Activated CD8-positive, alpha-beta memory T cell treated with anti-CD3 and anti-CD28 coated beads, Interleukin-2, amount 10 ng/mL, durations not matched to agents 7 days and 5 days (primary cell): ENCODE measurements at regions not wholly inside any gene's neighbourhood (a gene's known extent, or its start where the extent isn't known, plus 50 kb on each side); places are given as distances from the start of the nearest gene placed in this dataset.
"Not testable (repeated sequence)": the region's sequence is repeated elsewhere in the genome, so short reads cannot be mapped to it uniquely, and the experiment has no call there.

Source experiments
- ATAC-seq: fragments of 150-1000 bp; cut with Tn5 transposase; one replicate; pipeline ENCODE4 v1.10.0; 2021; ENCODE audit warnings: moderate library complexity
- CTCF ChIA-PET: fragments of 350-600 bp; sonication (Branson Sonifier 250); formaldehyde crosslinking; loops from one replicate; lab custom pipeline; 2021; ENCODE audit warnings: antibody characterized with exemption; lab: Charles Lee
- DNase-seq: peaks from one replicate; pipeline ENCODE4 v3.0.0-alpha.2; 2020
- H3K27ac Mint-ChIP-seq: one replicate; pipeline ENCODE4 v1.8.0; 2021; ENCODE audit warnings: mild to moderate bottlenecking, mixed read lengths
- H3K27me3 Mint-ChIP-seq: one replicate; pipeline ENCODE4 v1.8.0; 2021; ENCODE audit warnings: mixed read lengths
- H3K36me3 Mint-ChIP-seq: one replicate; pipeline ENCODE4 v1.8.0; 2021; ENCODE audit warnings: mild to moderate bottlenecking, mixed read lengths
- H3K4me1 Mint-ChIP-seq: one replicate; pipeline ENCODE4 v1.8.0; 2021; ENCODE audit warnings: mixed read lengths
- H3K4me3 Mint-ChIP-seq: one replicate; pipeline ENCODE4 v1.8.0; 2021; ENCODE audit warnings: mild to moderate bottlenecking, moderate library complexity, mixed read lengths
- H3K9me3 Mint-ChIP-seq: one replicate; pipeline ENCODE4 v1.8.0; 2022; ENCODE audit warnings: low read depth, mixed read lengths

- CTCF ChIA-PET = no interaction called here
- no peak for ATAC-seq
- H3K4me1 Mint-ChIP-seq = no peaks in the 10 kb centered on the region
- no peak overlapping the region for H3K4me3 Mint-ChIP-seq
- no peaks in the 10 kb centered on the region for H3K36me3 Mint-ChIP-seq
- no peaks in the 10 kb centered on the region for H3K9me3 Mint-ChIP-seq
- no peak for DNase-seq
- peaks cover 3% of the 10 kb centered on the region for H3K27me3 Mint-ChIP-seq
- H3K27ac Mint-ChIP-seq = no peak overlapping the region
These were observed 158.9 kb upstream of the MAD2L1 start for GRCh38 chr4:120225527-120225926.

GRCh38 chr4:120218981-120219380, 152.3 kb upstream of the MAD2L1 start:
- H3K36me3 Mint-ChIP-seq = no peaks in the 10 kb centered on the region
- CTCF ChIA-PET = no interaction called here
- no peak overlapping the region for H3K4me3 Mint-ChIP-seq
- ATAC-seq (no peak), DNase-seq (no peak)
- H3K4me1 Mint-ChIP-seq = no peaks in the 10 kb centered on the region
- H3K27me3 Mint-ChIP-seq = no peaks in the 10 kb centered on the region
- H3K27ac Mint-ChIP-seq = no peak overlapping the region
- H3K9me3 Mint-ChIP-seq = no peaks in the 10 kb centered on the region

- DNase-seq = no peak
- Mint-ChIP-seq H3K9me3 (no peaks in the 10 kb centered on the region), H3K36me3 (no peaks in the 10 kb centered on the region), H3K27ac (no peak overlapping the region), H3K4me1 (no peaks in the 10 kb centered on the region), H3K4me3 (no peak overlapping the region), H3K27me3 (no peaks in the 10 kb centered on the region)
- ATAC-seq = no peak
- CTCF ChIA-PET = no interaction called here
These were observed 148.7 kb upstream of the MAD2L1 start for GRCh38 chr4:120215350-120215749.

- CTCF ChIA-PET = no interaction called here
- H3K4me3 Mint-ChIP-seq = no peak overlapping the region
- no peaks in the 10 kb centered on the region for H3K36me3 Mint-ChIP-seq
- H3K27ac Mint-ChIP-seq = no peak overlapping the region
- ATAC-seq = no peak
- H3K9me3 Mint-ChIP-seq = no peaks in the 10 kb centered on the region
- no peak for DNase-seq
- no peaks in the 10 kb centered on the region for H3K27me3 Mint-ChIP-seq
- no peaks in the 10 kb centered on the region for H3K4me1 Mint-ChIP-seq
These were observed 144.9 kb upstream of the MAD2L1 start for GRCh38 chr4:120211408-120212015.

- CTCF ChIA-PET = no interaction called here
- H3K9me3 Mint-ChIP-seq = no peaks in the 10 kb centered on the region
These were observed 143.1 kb upstream of the MAD2L1 start for GRCh38 chr4:120209706-120210105.

GRCh38 chr4:120207021-120207420, 140.4 kb upstream of the MAD2L1 start:
- no peaks in the 10 kb centered on the region for H3K27me3 Mint-ChIP-seq
- H3K9me3 Mint-ChIP-seq = peaks cover 2% of the 10 kb centered on the region
- no peaks in the 10 kb centered on the region for H3K4me1 Mint-ChIP-seq
- H3K27ac Mint-ChIP-seq = no peak overlapping the region
- DNase-seq (no peak), ATAC-seq (no peak)
- H3K4me3 Mint-ChIP-seq = no peak overlapping the region
- CTCF ChIA-PET = no interaction called here
- H3K36me3 Mint-ChIP-seq = no peaks in the 10 kb centered on the region

More at GRCh38 chr4:120209706-120210105, 143.1 kb upstream of the MAD2L1 start:
- no peak for ATAC-seq
- no peak overlapping the region for H3K4me3 Mint-ChIP-seq
- no peaks in the 10 kb centered on the region for H3K4me1 Mint-ChIP-seq
- H3K36me3 Mint-ChIP-seq = no peaks in the 10 kb centered on the region
- no peak overlapping the region for H3K27ac Mint-ChIP-seq
- no peak for DNase-seq
- no peaks in the 10 kb centered on the region for H3K27me3 Mint-ChIP-seq

GRCh38 chr4:120202222-120202621, 135.6 kb upstream of the MAD2L1 start:
- H3K36me3 Mint-ChIP-seq = no peaks in the 10 kb centered on the region
- no peak for DNase-seq
- H3K4me3 Mint-ChIP-seq = no peak overlapping the region
- no peak overlapping the region for H3K27ac Mint-ChIP-seq
- no peaks in the 10 kb centered on the region for H3K4me1 Mint-ChIP-seq
- no peaks in the 10 kb centered on the region for H3K27me3 Mint-ChIP-seq
- CTCF ChIA-PET = no interaction called here
- peaks cover 2% of the 10 kb centered on the region for H3K9me3 Mint-ChIP-seq
- no peak for ATAC-seq

GRCh38 chr4:120200573-120201110, 134.0 kb upstream of the MAD2L1 start:
- H3K27me3 Mint-ChIP-seq, H3K4me1 Mint-ChIP-seq, H3K27ac Mint-ChIP-seq, ATAC-seq, H3K36me3 Mint-ChIP-seq, CTCF ChIA-PET, H3K4me3 Mint-ChIP-seq, DNase-seq, H3K9me3 Mint-ChIP-seq: not testable (repeated sequence)

GRCh38 chr4:120198411-120198810, 131.8 kb upstream of the MAD2L1 start:
- Mint-ChIP-seq H3K9me3 (no peaks in the 10 kb centered on the region), H3K36me3 (no peaks in the 10 kb centered on the region), H3K4me1 (no peaks in the 10 kb centered on the region), H3K4me3 (no peak overlapping the region), H3K27ac (no peak overlapping the region), H3K27me3 (no peaks in the 10 kb centered on the region)
- CTCF ChIA-PET = no interaction called here
- ATAC-seq (no peak), DNase-seq (no peak)

- no peak for DNase-seq
- Mint-ChIP-seq H3K9me3 (peaks cover 3% of the 10 kb centered on the region), H3K4me1 (no peaks in the 10 kb centered on the region), H3K4me3 (no peak overlapping the region), H3K27ac (no peak overlapping the region), H3K27me3 (peaks cover 9% of the 10 kb centered on the region), H3K36me3 (no peaks in the 10 kb centered on the region)
- ATAC-seq = no peak
- CTCF ChIA-PET = no interaction called here
These were observed 111.0 kb upstream of the MAD2L1 start for GRCh38 chr4:120177603-120178002.

GRCh38 chr4:120175272-120175671, 108.6 kb upstream of the MAD2L1 start:
- H3K36me3 Mint-ChIP-seq = no peaks in the 10 kb centered on the region
- no peak overlapping the region for H3K4me3 Mint-ChIP-seq
- ATAC-seq (no peak), DNase-seq (no peak)
- no peaks in the 10 kb centered on the region for H3K4me1 Mint-ChIP-seq
- peaks cover 3% of the 10 kb centered on the region for H3K27me3 Mint-ChIP-seq
- CTCF ChIA-PET = no interaction called here
- H3K27ac Mint-ChIP-seq = no peak overlapping the region
- peaks cover 3% of the 10 kb centered on the region for H3K9me3 Mint-ChIP-seq

GRCh38 chr4:120163895-120164294, 97.2 kb upstream of the MAD2L1 start:
- no peak for ATAC-seq
- CTCF ChIA-PET = no interaction called here
- Mint-ChIP-seq H3K4me1 (no peaks in the 10 kb centered on the region), H3K27ac (no peak overlapping the region), H3K36me3 (no peaks in the 10 kb centered on the region), H3K27me3 (no peaks in the 10 kb centered on the region), H3K4me3 (no peak overlapping the region), H3K9me3 (no peaks in the 10 kb centered on the region)
- DNase-seq = no peak

- Mint-ChIP-seq H3K27ac (no peak overlapping the region), H3K4me3 (no peak overlapping the region), H3K4me1 (no peaks in the 10 kb centered on the region), H3K9me3 (no peaks in the 10 kb centered on the region), H3K27me3 (no peaks in the 10 kb centered on the region), H3K36me3 (no peaks in the 10 kb centered on the region)
- ATAC-seq (no peak), DNase-seq (no peak)
- CTCF ChIA-PET = interaction anchor here (0.6 kb wide), 1 partner anchor 538 kb away, joined by 3 read pairs; no protein-coding TSS in a partner anchor
These were observed 92.3 kb upstream of the MAD2L1 start for GRCh38 chr4:120158841-120159463.

- H3K27me3 Mint-ChIP-seq = no peaks in the 10 kb centered on the region
- no peaks in the 10 kb centered on the region for H3K4me1 Mint-ChIP-seq
- ATAC-seq (no peak), DNase-seq (no peak)
- CTCF ChIA-PET = no interaction called here
- H3K27ac Mint-ChIP-seq = no peak overlapping the region
- H3K4me3 Mint-ChIP-seq = no peak overlapping the region
- H3K36me3 Mint-ChIP-seq = no peaks in the 10 kb centered on the region
- H3K9me3 Mint-ChIP-seq = no peaks in the 10 kb centered on the region
These were observed 91.4 kb upstream of the MAD2L1 start for GRCh38 chr4:120158046-120158445.
